IPS-NIHi7 (cell line): ENCODE measurements at regions not wholly inside any gene's neighbourhood (a gene's known extent, or its start where the extent isn't known, plus 50 kb on each side); places are given as distances from the start of the nearest gene placed in this dataset.
"Not testable (repeated sequence)": the region's sequence is repeated elsewhere in the genome, so short reads cannot be mapped to it uniquely, and the experiment has no call there.

Experiments
- DNase-seq: peaks from one replicate; pipeline ENCODE4 v3.0.0; 2012; ENCODE audit warnings: mixed read lengths; ENCODE audit errors: extremely low spot score

- no peak for DNase-seq
Observed at GRCh38 chrY:12359867-12360266, 341.2 kb upstream of the USP9Y start.

DNA sequence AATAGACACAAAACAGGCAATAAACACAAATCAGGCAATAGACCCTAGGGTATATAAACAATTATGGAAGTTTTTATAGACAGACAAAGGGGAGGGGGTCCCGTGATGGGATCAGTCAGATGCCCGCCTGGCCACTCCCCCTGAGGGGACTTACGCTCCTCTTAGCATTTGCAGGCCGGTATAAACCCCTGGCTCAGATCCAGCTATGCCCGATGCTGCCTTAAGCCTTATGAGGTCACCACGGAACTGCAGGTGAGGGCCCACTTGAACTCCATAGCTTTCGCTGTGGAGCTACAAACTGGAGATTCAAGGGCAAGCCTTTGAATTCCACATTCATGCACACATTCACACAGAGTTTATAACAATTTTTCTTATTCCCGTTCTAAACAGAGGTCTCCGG is 340.5 kb upstream of the USP9Y start:
- DNase-seq = no peak

DNA sequence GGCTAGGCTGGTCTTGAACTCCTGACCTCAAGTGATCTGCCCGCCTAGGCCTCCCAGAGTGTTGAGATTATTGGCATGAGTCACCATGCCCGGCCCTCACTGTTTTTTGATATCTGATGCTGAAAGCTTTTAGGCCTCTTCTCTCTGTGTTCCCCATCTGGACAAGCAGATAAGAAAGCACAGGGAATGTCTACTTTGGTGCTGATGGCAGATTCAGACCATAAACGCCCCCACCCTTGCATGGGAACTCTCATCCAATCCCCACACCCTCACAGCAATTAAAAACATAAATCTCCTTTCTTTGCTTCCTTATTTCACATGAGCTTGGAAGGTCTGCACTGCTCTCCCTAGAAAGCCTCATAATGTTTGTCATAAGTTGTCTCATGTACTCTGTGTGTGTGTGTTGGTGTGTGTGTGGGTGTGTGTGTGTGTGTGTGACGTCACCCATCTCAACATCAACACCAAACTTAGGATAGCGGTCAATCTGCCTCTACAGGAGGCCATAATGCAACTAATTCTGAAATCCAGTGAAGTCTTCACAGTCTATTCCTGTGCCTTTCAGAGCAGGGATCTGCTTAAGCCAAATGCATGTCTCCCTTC is 335.6 kb upstream of the USP9Y start:
- DNase-seq = no peak

- DNase-seq = not testable (repeated sequence)
Observed at GRCh38 chrY:12374588-12374987, 326.4 kb upstream of the USP9Y start.

- peak; percentile 0 for DNase-seq
Observed at GRCh38 chrY:12391655-12392559, 309.1 kb upstream of the USP9Y start.

DNA sequence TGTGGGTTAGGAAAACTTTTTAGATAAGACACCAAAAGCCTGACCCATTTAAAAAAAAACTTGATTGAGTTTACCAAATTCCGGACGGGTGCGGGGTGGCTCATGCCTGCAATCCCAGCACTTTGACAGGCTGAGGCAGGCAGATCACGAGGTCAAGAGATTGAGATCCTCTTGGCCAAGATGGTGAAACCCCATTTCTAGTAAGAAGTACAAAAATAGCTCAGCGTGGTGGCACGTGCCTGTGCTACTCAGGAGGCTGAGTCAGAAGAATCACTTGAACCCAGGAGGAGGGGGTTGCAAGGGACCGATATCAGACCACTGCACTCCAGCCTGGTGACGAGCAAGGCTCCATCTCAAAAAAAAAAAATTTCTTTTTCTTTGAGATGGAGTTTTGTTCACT is 307.8 kb upstream of the USP9Y start:
- no peak for DNase-seq

GRCh38 chrY:12395381-12396120 is 305.5 kb upstream of the USP9Y start:
- DNase-seq = not testable (repeated sequence)

GRCh38 chrY:12403916-12404315 is 297.1 kb upstream of the USP9Y start:
- no peak for DNase-seq

GRCh38 chrY:12408236-12408635 is 292.8 kb upstream of the USP9Y start:
- DNase-seq = no peak

GRCh38 chrY:12410696-12411095 is 290.3 kb upstream of the USP9Y start:
- no peak for DNase-seq

- DNase-seq = no peak
Observed at GRCh38 chrY:12421072-12421787, 279.8 kb upstream of the USP9Y start.

DNA sequence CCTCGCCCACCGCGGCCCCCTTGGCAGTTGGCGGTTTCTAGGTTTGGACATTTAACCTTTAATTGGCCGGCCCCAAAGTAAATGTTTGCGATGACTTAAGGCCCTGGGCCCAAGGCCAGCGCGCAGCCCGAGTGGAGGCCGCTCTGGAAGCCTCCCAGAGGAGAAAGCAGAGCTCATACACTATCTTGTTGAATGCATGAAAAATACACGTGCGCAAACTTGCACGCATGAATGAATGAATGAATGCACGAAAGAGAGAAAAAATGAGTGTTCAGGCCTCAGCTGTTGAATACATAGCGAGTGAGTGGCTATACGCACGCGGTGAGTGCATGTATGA is 279.3 kb upstream of the USP9Y start:
- DNase-seq = no peak

DNA sequence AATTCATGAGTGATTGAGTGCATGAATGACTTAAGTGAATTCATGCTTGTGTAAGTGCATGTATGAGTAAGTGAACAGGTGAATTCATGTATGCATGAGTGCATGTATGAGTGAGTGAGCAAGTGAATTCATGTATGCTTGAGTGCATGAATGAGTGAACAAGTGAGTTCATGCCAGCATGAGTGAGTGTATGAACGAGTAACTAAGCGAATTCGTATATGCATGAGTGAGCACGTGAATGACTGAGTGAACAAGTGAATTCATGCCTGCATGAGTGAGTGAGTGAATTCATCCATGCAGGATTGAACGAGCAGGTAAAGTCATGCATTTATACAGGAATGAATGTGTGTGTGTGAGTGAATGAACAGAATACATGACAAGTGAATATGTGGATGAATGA is 278.5 kb upstream of the USP9Y start:
- DNase-seq = no peak

- no peak for DNase-seq
Observed at GRCh38 chrY:12423416-12424252, 277.4 kb upstream of the USP9Y start.

DNA sequence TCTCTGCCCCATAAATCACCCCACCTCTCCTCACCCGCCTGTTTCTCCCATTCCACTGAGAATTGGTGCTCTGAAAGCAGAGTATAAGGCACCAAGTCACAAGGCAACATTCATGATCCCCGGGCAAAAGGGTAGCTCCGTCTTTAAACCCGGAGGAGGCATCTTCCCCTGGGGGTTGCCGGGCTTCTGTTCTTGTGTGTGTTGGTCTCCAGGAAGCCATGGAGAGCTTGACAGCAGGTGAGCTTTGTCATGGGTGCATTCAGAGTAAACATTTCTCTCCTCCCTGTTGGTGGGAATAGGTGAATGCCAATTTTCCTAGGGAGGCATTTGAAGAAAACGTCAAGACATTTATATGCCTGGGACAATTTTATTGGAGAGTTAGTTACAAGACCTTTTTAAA is 275.5 kb upstream of the USP9Y start:
- DNase-seq = no peak

DNA sequence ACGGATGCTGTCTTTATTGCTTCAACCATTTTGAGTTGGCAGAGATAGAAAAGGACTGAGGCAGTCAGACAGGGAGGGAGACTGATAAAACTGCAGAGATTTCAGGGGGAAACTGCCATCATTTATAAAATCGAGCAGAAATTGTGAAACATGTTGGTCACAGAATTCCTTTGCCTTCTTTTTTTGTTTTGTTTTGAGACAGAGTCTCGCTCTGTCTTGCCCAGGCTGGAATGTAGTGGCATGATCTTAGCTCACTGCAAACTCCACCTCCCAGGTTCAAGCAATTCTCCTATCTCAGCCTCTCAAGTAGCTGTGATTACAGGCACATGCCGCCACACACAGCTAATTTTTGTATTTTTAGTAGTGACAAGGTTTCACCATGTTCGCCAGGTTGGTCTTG is 273.7 kb upstream of the USP9Y start:
- DNase-seq = no peak

GRCh38 chrY:12431546-12431945 is 269.5 kb upstream of the USP9Y start:
- DNase-seq = no peak

DNA sequence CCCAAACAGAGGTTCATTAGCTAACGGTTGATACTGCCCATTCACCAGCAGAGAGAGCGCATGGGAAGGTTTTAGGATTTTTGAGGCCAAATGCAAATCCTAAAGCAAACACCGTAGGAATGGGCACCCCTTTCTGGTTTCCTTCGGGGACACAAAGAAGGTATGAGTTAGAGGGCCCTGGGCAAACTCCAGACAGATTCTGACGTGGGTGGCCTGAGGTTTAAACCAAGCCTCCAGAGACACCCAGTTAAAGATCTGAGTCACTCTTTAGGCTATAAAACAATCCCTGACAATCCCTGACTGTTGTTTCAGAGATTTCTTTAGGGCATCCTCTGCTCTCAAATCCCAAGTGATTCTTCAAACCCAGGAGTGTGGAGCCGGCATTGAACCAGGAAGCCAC is 262.2 kb upstream of the USP9Y start:
- not testable (repeated sequence) for DNase-seq

DNA sequence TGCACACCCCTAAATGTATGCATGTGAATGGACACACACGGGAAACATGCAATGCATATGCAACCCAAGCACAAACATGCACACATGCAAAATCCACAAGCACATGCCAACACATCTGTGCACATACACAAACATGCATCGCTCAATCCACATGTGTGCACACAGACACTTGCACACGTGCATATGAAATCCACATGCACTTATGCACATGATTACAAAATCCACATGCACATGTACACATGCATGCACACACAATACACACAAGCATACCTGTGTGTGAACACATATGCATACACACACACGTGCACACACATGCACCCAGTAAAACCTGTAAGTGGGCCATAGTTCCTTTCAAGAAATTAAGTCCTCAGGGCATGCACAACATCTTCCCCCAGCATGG is 256.8 kb upstream of the USP9Y start:
- no peak for DNase-seq

DNA sequence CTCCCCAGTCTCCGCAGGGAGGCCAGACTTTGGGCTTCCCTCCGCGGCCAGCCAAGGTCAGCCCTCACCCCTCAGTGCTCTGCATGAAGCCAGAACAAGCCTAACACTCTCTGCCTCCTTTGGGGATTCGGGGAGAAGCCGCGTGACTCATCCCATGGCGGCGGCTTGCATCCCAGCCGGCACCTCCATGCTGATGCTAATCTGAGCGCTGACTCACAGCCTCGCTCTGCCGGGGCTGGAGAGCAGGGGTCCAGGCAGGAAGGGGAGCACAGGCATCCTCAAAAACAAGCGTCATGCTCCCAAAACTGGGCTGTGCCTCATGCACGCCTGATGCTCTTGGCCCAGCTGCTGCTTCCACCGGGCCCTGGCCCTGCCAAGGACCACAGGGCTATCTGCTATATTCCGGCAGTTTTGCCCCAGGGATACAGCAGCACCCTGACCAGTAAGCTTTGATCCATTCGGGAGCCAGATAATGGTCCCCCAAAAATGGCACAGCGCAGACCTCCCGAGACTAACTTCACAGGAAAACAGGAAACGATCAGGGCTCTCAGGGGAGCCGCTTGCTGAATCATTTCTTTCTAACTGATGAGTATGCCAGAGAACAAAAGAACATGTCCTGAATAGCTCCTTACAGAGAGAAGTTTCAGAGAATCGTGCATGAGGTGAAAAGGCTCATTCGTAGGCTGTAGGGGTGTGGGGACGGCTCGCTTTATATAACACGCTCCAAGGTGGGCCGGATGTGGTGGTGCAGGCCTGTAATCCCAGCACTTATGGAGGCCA is 254.4 kb upstream of the USP9Y start:
- not testable (repeated sequence) for DNase-seq
